GM12874 (cell line): ENCODE measurements at regions not wholly inside any gene's neighbourhood (a gene's known extent, or its start where the extent isn't known, plus 50 kb on each side); places are given as distances from the start of the nearest gene placed in this dataset.

ENCODE experiments used
- TF ChIP-seq, protein P1 (sequence below): IDR thresholded peaks from 2 replicates; pipeline ENCODE4 v1.5.1; 2011; ENCODE audit warnings: low read depth, mild to moderate bottlenecking, control low read depth, low read length, moderate library complexity; ENCODE audit not compliant: insufficient read depth

- TF ChIP-seq, protein P1, sequence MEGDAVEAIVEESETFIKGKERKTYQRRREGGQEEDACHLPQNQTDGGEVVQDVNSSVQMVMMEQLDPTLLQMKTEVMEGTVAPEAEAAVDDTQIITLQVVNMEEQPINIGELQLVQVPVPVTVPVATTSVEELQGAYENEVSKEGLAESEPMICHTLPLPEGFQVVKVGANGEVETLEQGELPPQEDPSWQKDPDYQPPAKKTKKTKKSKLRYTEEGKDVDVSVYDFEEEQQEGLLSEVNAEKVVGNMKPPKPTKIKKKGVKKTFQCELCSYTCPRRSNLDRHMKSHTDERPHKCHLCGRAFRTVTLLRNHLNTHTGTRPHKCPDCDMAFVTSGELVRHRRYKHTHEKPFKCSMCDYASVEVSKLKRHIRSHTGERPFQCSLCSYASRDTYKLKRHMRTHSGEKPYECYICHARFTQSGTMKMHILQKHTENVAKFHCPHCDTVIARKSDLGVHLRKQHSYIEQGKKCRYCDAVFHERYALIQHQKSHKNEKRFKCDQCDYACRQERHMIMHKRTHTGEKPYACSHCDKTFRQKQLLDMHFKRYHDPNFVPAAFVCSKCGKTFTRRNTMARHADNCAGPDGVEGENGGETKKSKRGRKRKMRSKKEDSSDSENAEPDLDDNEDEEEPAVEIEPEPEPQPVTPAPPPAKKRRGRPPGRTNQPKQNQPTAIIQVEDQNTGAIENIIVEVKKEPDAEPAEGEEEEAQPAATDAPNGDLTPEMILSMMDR, result no peak
These were observed 579.2 kb downstream of the BCL11A start for GRCh38 chr2:59974051-59974766.

DNA sequence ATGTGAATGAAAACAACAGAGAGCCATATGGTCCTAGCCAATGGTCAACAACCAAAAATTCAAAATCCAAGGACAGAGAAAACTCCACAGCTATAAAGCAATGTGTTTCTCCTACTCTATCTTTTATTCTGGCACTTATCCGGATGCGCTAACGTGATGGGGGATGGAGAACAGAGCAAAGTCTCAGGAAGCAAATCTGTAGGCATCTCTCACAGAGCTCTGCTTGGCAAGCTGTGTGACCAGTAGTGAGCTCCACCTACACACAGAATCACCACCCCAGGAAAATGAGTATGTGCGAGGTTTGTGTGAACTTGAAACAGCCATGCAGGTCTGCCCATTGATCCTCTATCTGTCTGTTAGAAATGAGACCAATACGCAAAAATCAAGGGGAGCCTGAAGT, 584.3 kb downstream of the BCL11A start:
- TF ChIP-seq, protein P1, result no peak

- TF ChIP-seq, protein P1, result no peak
These were observed 585.0 kb downstream of the BCL11A start for GRCh38 chr2:59968441-59968840.

- TF ChIP-seq, protein P1, result no peak
These were observed 585.8 kb downstream of the BCL11A start for GRCh38 chr2:59967691-59968090.

GRCh38 chr2:59963157-59963556, 590.3 kb downstream of the BCL11A start:
- TF ChIP-seq, protein P1, result no peak

- TF ChIP-seq, protein P1, result no peak
These were observed 591.7 kb downstream of the BCL11A start for GRCh38 chr2:59961746-59962145.

DNA sequence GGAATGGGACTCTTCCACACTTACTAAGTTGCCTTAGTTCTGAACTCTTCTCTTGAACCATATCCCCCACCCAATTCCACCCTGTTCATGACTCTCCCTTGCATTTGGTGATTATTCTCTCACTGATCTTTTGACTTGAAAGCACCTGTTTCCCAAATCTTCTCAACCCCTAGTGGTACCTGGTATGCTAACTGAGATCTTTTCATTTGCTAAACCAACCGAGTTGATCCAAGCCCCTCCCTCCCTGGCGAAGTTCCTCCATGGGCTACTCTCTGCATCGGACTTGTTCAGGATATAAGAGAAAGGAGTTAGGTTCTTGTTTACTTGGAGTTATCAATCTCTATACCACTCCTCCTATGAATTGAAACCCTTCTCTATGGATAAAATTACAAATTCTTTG, 593.5 kb downstream of the BCL11A start:
- TF ChIP-seq, protein P1, result no peak
